IMR-90 (cell line): ENCODE measurements at regions not wholly inside any gene's neighbourhood (a gene's known extent, or its start where the extent isn't known, plus 50 kb on each side); places are given as distances from the start of the nearest gene placed in this dataset.

Experiments used
- ATAC-seq: fragments of 200-7000 bp; cut with Tn5 transposase; 2 replicates; pipeline ENCODE4 v1.9.1; 2020; ENCODE audit warnings: low read depth, mild to moderate bottlenecking, moderate library complexity
- BruUV-seq: library from RNA; stranded (reverse); fragments of 400-500 nt; replicated peaks from 2 replicates; lab custom pipeline; 2021; lab: Mats Ljungman, UMichigan
- CTCF ChIA-PET: fragments of 300-600 bp; formaldehyde crosslinking; extraction: SDS; loops from one replicate; lab custom pipeline; 2021; ENCODE audit warnings: antibody characterized with exemption; lab: Yijun Ruan, JAX
- POLR2A ChIA-PET: fragments of 300-600 bp; sonication (Branson Sonifier 250); formaldehyde crosslinking; loops from one replicate; lab custom pipeline; 2022; ENCODE audit warnings: antibody characterized with exemption; ENCODE audit not compliant: unreplicated experiment; lab: Charles Lee
- DNase-seq: peaks from one replicate; pipeline ENCODE4 v3.0.0; 2013
- H2AFZ ChIP-seq: replicated peaks from 2 replicates; pipeline ENCODE3; 2013; ENCODE audit warnings: low read length, mild to moderate bottlenecking; ENCODE audit not compliant: poor library complexity
- H2AK5ac ChIP-seq: 2 replicates; pipeline ENCODE4 v1.6.1; 2013; ENCODE audit warnings: low read depth, low read length, inconsistent platforms
- H2AK9ac ChIP-seq: replicated peaks from 2 replicates; pipeline ENCODE3; 2013; ENCODE audit warnings: mild to moderate bottlenecking, low read depth, low read length, moderate library complexity; ENCODE audit not compliant: poor library complexity
- H2BK120ac ChIP-seq: 2 replicates; pipeline ENCODE4 v1.6.1; 2013; ENCODE audit warnings: low read depth, low read length, inconsistent platforms
- H2BK15ac ChIP-seq: 3 replicates; pipeline ENCODE4 v1.6.1; 2013; ENCODE audit warnings: low read depth, low read length, inconsistent platforms
- H2BK20ac ChIP-seq: 2 replicates; pipeline ENCODE4 v1.6.1; 2013; ENCODE audit warnings: low read depth, mild to moderate bottlenecking, inconsistent platforms, low read length, moderate library complexity
- H2BK5ac ChIP-seq: 2 replicates; pipeline ENCODE4 v1.6.1; 2013; ENCODE audit warnings: mild to moderate bottlenecking, low read depth, low read length, inconsistent platforms; ENCODE audit not compliant: poor library complexity, severe bottlenecking
- H3K14ac ChIP-seq: replicated peaks from 2 replicates; pipeline ENCODE4 v1.6.1; 2013; ENCODE audit warnings: low read depth, low read length, inconsistent platforms
- H3K18ac ChIP-seq: 2 replicates; pipeline ENCODE4 v1.6.1; 2013; ENCODE audit warnings: low read depth, low read length, control low read depth
- H3K23ac ChIP-seq: 2 replicates; pipeline ENCODE4 v1.6.1; 2013; ENCODE audit warnings: low read depth, low read length, inconsistent platforms
- H3K27ac ChIP-seq: 2 replicates; pipeline ENCODE4 v1.5.1; 2013; ENCODE audit warnings: mild to moderate bottlenecking, control low read depth, low read length; ENCODE audit not compliant: insufficient read depth
- H3K27me3 ChIP-seq: 2 replicates; pipeline ENCODE4 v1.6.1; 2013; ENCODE audit warnings: low read length; ENCODE audit not compliant: control insufficient read depth, insufficient read depth
- H3K36me3 ChIP-seq: 2 replicates; pipeline ENCODE4 v1.6.1; 2013; ENCODE audit warnings: low read length, mixed read lengths; ENCODE audit not compliant: control insufficient read depth, insufficient read depth
- H3K4ac ChIP-seq: 2 replicates; pipeline ENCODE4 v1.6.1; 2013; ENCODE audit warnings: low read depth, low read length, inconsistent platforms
- H3K4me1 ChIP-seq: 2 replicates; pipeline ENCODE4 v1.6.1; 2013; ENCODE audit warnings: low read length, mixed read lengths; ENCODE audit not compliant: control insufficient read depth, insufficient read depth
- H3K4me2 ChIP-seq: 2 replicates; pipeline ENCODE4 v1.6.1; 2013; ENCODE audit warnings: low read depth, mild to moderate bottlenecking, control low read depth, low read length, moderate library complexity
- H3K4me3 ChIP-seq: 2 replicates; pipeline ENCODE4 v1.5.1; 2013; ENCODE audit warnings: low read depth, mild to moderate bottlenecking, control low read depth, low read length, moderate library complexity; ENCODE audit not compliant: insufficient read depth
- H3K56ac ChIP-seq: 2 replicates; pipeline ENCODE4 v1.6.1; 2013; ENCODE audit warnings: low read length, inconsistent platforms; ENCODE audit not compliant: insufficient read depth; ENCODE audit errors: extremely low read depth
- H3K79me1 ChIP-seq, 2 experiments: 2 replicates each; pipeline ENCODE4 v1.6.1; 2013; ENCODE audit warnings: low read length in 2 of 2, inconsistent platforms in 1 of 2, low read depth in 1 of 2
- H3K9ac ChIP-seq: 2 replicates; pipeline ENCODE4 v1.6.1; 2013; ENCODE audit warnings: low read depth, low read length, control low read depth
- H3K9me1 ChIP-seq: 2 replicates; pipeline ENCODE4 v1.6.1; 2013; ENCODE audit warnings: low read length, inconsistent platforms; ENCODE audit not compliant: insufficient read depth
- H3K9me3 ChIP-seq: 2 replicates; pipeline ENCODE4 v1.6.1; 2013; ENCODE audit warnings: low read length; ENCODE audit not compliant: control insufficient read depth, insufficient read depth
- H4K20me1 ChIP-seq: 2 replicates; pipeline ENCODE4 v1.6.1; 2013; ENCODE audit warnings: low read length, inconsistent platforms; ENCODE audit not compliant: insufficient read depth
- H4K5ac ChIP-seq: 2 replicates; pipeline ENCODE4 v1.6.1; 2013; ENCODE audit warnings: mild to moderate bottlenecking, low read depth, low read length, control low read depth
- H4K8ac ChIP-seq, 2 experiments: 2 replicates each; pipeline ENCODE4 v1.6.1; 2013; ENCODE audit warnings: low read depth in 2 of 2, low read length in 2 of 2, control low read depth in 1 of 2, inconsistent platforms in 1 of 2
- H4K91ac ChIP-seq: 2 replicates; pipeline ENCODE4 v1.6.1; 2013; ENCODE audit warnings: low read depth, low read length, inconsistent platforms; ENCODE audit not compliant: insufficient read depth
- BHLHE40 ChIP-seq: fragments of 150-350 bp; IDR thresholded peaks from 2 replicates; pipeline ENCODE4 v1.6.1; 2016; ENCODE audit warnings: mild to moderate bottlenecking, low read depth, low read length
- MAZ ChIP-seq: IDR thresholded peaks from 2 replicates; pipeline ENCODE4 v1.6.1; 2012; ENCODE audit warnings: low read depth, mild to moderate bottlenecking, low read length, improper control_type of control experiment, moderate library complexity, borderline replicate concordance
- WGBS, 2 experiments: methylation state at CpG; one replicate each; pipeline versions ENCODE4 v1.1.5 to v1.1.7; 2013; ENCODE audit warnings: missing lambda C conversion rate in 2 of 2; ENCODE audit not compliant: insufficient read length in 1 of 2; ENCODE audit errors: extremely low coverage in 2 of 2; 5-methylcytosine and 5-hydroxymethylcytosine counted together
- dilution Hi-C: fragments of 300-500 bp; cut with HindIII; formaldehyde crosslinking; loops from one replicate; pipeline ENCODE4 v1.14.3; 2018; ENCODE audit warnings: low sequenced_read_pairs; ENCODE audit not compliant: unreplicated experiment
- in situ Hi-C: fragments of 300-500 bp; cut with MboI; formaldehyde crosslinking; loops from 3 replicates; pipeline ENCODE4 v1.14.3; 2019; ENCODE audit warnings: low sequenced_read_pairs, inconsistent platforms, mixed read lengths
- intact Hi-C: fragments of 100-400 bp; cut with micrococcal nuclease; formaldehyde crosslinking; loops from 2 replicates; pipeline ENCODE4 v1.10.0; 2022

DNA sequence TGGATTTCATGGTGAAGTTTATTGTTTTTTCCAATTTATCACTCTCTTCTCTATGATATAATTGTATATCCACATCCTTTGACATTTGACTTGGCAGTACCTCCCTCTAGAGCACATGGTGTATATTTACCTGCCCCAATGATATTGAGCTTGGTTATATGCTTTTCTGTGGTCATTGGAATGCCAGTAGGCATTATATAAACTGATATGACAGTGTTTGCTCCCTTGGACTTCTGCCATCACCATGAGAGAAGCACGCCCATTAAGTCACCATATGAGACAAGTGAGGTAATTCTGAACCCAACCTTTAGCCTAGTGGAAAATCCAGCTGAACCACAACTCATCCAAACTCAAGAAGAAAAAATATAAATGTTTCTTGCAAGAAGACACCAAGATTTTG lies 2761.5 kb downstream of the ARAP2 start:
- no peak overlapping the region for H2BK5ac ChIP-seq
- H3K18ac ChIP-seq, result no peak overlapping the region
- H3K9me1 ChIP-seq, result no peaks in the 10 kb centered on the region
- no peaks in the 10 kb centered on the region for H3K4me1 ChIP-seq
- ATAC-seq (no peak), DNase-seq (no peak)
- H3K79me1 ChIP-seq, result no peaks in the 10 kb centered on the region
- no peak overlapping the region for H2BK15ac ChIP-seq
- dilution Hi-C loops (no loop called here), intact Hi-C loops (no loop called here), in situ Hi-C loops (no loop called here)
- no peak overlapping the region for H4K8ac ChIP-seq
- no peak overlapping the region for H3K4ac ChIP-seq
- no peak overlapping the region for H2AK5ac ChIP-seq
- H2BK120ac ChIP-seq, result no peak overlapping the region
- 0 out of 2 replicates have a peak, but pooled peaks cover 2% of the 10 kb centered on the region for H3K9me3 ChIP-seq
- H4K91ac ChIP-seq, result no peak overlapping the region
- H3K27me3 ChIP-seq, result no peaks in the 10 kb centered on the region
- no peak for TF ChIP-seq MAZ
- no peak for TF ChIP-seq BHLHE40
- H3K4me3 ChIP-seq, result no peak overlapping the region
- H2AK9ac ChIP-seq, result no peak overlapping the region
- no peaks in the 10 kb centered on the region for H3K36me3 ChIP-seq
- H2BK20ac ChIP-seq, result no peak overlapping the region
- no peak overlapping the region for H3K9ac ChIP-seq
- ChIA-PET POLR2A (no interaction called here), CTCF (no interaction called here)
- BruUV-seq, result no TSS peak
- no peak overlapping the region for H4K5ac ChIP-seq
- H3K56ac ChIP-seq, result no peak overlapping the region
- WGBS, 2 experiments, result no CpG with 5 or more reads among the region's 1 CpG
- H3K4me2 ChIP-seq, result no peak overlapping the region
- no peak overlapping the region for H2AFZ ChIP-seq
- H3K27ac ChIP-seq, result no peak overlapping the region
- no peak overlapping the region for H3K14ac ChIP-seq
- no peak overlapping the region for H3K23ac ChIP-seq
- H4K20me1 ChIP-seq, result no peaks in the 10 kb centered on the region
